Mammary epithelial cell (primary cell): ENCODE measurements at regions not wholly inside any gene's neighbourhood (a gene's known extent, or its start where the extent isn't known, plus 50 kb on each side); places are given as distances from the start of the nearest gene placed in this dataset.

ENCODE experiments used
- EZH2 ChIP-seq: IDR thresholded peaks from 2 replicates; pipeline ENCODE4 v1.6.1; 2012; ENCODE audit warnings: low read length, inconsistent platforms, borderline replicate concordance
- TF ChIP-seq, protein P1 (sequence below), 2 donors: IDR thresholded peaks in 1 of 2; conservative IDR thresholded peaks in 1 of 2; 2 replicates each; pipeline ENCODE4 v1.5.1; 2011 to 2012; ENCODE audit warnings: inconsistent platforms in 2 of 2, low read length in 2 of 2, mild to moderate bottlenecking in 2 of 2, control low read depth in 1 of 2, low read depth in 1 of 2; ENCODE audit not compliant: insufficient read depth in 1 of 2; ENCODE audit errors: extremely low read depth in 1 of 2

- TF ChIP-seq, protein P1, sequence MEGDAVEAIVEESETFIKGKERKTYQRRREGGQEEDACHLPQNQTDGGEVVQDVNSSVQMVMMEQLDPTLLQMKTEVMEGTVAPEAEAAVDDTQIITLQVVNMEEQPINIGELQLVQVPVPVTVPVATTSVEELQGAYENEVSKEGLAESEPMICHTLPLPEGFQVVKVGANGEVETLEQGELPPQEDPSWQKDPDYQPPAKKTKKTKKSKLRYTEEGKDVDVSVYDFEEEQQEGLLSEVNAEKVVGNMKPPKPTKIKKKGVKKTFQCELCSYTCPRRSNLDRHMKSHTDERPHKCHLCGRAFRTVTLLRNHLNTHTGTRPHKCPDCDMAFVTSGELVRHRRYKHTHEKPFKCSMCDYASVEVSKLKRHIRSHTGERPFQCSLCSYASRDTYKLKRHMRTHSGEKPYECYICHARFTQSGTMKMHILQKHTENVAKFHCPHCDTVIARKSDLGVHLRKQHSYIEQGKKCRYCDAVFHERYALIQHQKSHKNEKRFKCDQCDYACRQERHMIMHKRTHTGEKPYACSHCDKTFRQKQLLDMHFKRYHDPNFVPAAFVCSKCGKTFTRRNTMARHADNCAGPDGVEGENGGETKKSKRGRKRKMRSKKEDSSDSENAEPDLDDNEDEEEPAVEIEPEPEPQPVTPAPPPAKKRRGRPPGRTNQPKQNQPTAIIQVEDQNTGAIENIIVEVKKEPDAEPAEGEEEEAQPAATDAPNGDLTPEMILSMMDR (conservative IDR thresholded peaks at IDR 0.05 in 1 of 2, IDR thresholded peaks at IDR 0.05 in 1 of 2; ENCODE audit: extremely low read depth in 1 of 2, insufficient read depth in 1 of 2, low read depth in 1 of 2, low read length in 2 of 2), result no peak
- TF ChIP-seq EZH2, result no peak
Observed at GRCh38 chr18:78017869-78018268, 768.2 kb downstream of the GALR1 start.
